Panc1 (cell line): ENCODE measurements at regions not wholly inside any gene's neighbourhood (a gene's known extent, or its start where the extent isn't known, plus 50 kb on each side); places are given as distances from the start of the nearest gene placed in this dataset.

ENCODE experiments used
- ATAC-seq: fragments of 200-7000 bp; cut with Tn5 transposase; 2 replicates; pipeline ENCODE4 v1.9.1; 2020; ENCODE audit warnings: mild to moderate bottlenecking, moderate library complexity
- BruUV-seq: library from RNA; stranded (reverse); fragments of 400-500 nt; replicated peaks from 2 replicates; lab custom pipeline; 2021; lab: Mats Ljungman, UMichigan
- CTCF ChIA-PET: fragments of 300-600 bp; sonication (Branson Sonifier 250); formaldehyde crosslinking; loops from one replicate; lab custom pipeline; 2022; ENCODE audit warnings: antibody characterized with exemption; lab: Charles Lee
- POLR2A ChIA-PET: fragments of 300-600 bp; sonication (Branson Sonifier 250); formaldehyde crosslinking; loops from one replicate; lab custom pipeline; 2022; ENCODE audit warnings: antibody characterized with exemption; lab: Charles Lee
- DNase-seq: peaks from one replicate; pipeline ENCODE4 v3.0.0-alpha.2; 2010; ENCODE audit warnings: low read depth, low spot score
- H3K27ac ChIP-seq: 2 replicates; pipeline ENCODE4 v1.5.1; 2011; ENCODE audit warnings: mild to moderate bottlenecking, low read length, inconsistent platforms
- H3K27me3 ChIP-seq: fragments of 200-500 bp; sonication (Bioruptor generic); 2 replicates; pipeline ENCODE4 v1.6.0; 2014; ENCODE audit warnings: low read length, inconsistent platforms; ENCODE audit not compliant: control insufficient read depth, insufficient read depth
- H3K36me3 ChIP-seq: fragments of 200-500 bp; sonication (Bioruptor generic); 2 replicates; pipeline ENCODE4 v1.5.1; 2014; ENCODE audit warnings: inconsistent platforms, mild to moderate bottlenecking, low read length, moderate library complexity; ENCODE audit not compliant: control insufficient read depth, insufficient read depth
- H3K4me1 ChIP-seq: 2 replicates; pipeline ENCODE4 v1.5.1; 2011; ENCODE audit warnings: inconsistent platforms, mild to moderate bottlenecking, low read length, moderate library complexity; ENCODE audit not compliant: control insufficient read depth, insufficient read depth
- H3K4me3 ChIP-seq, 2 experiments: 2 replicates each; pipeline ENCODE4 v1.5.1; 2011 to 2012; ENCODE audit warnings: low read depth in 2 of 2, low read length in 2 of 2, mild to moderate bottlenecking in 2 of 2, inconsistent platforms in 1 of 2, moderate library complexity in 1 of 2
- H3K9me3 ChIP-seq: fragments of 200-500 bp; sonication (Bioruptor generic); 2 replicates; pipeline ENCODE4 v1.5.1; 2014; ENCODE audit warnings: low read depth, mild to moderate bottlenecking, inconsistent platforms, low read length, moderate library complexity; ENCODE audit not compliant: control insufficient read depth, insufficient read depth
- CTCF ChIP-seq: fragments of 450-650 bp; IDR thresholded peaks from 2 replicates; pipeline ENCODE4 v1.5.1; 2017; ENCODE audit warnings: mild to moderate bottlenecking
- POLR2AphosphoS5 ChIP-seq: IDR thresholded peaks from 2 replicates; pipeline ENCODE4 v1.6.1; 2012; ENCODE audit warnings: mild to moderate bottlenecking, low read depth, low read length, moderate library complexity
- REST ChIP-seq, 2 experiments: IDR thresholded peaks; 2 replicates each; pipeline ENCODE4 v1.6.1; 2011 to 2012; ENCODE audit warnings: low read depth in 2 of 2, control low read depth in 1 of 2, low read length in 1 of 2, mild to moderate bottlenecking in 1 of 2, moderate library complexity in 1 of 2; ENCODE audit not compliant: insufficient read depth in 1 of 2
- SIN3A ChIP-seq: IDR thresholded peaks from 2 replicates; pipeline ENCODE4 v1.6.1; 2012; ENCODE audit warnings: low read depth, mild to moderate bottlenecking, low read length, moderate library complexity, borderline replicate concordance; ENCODE audit not compliant: insufficient read depth
- TCF7L2 ChIP-seq: IDR thresholded peaks from 2 replicates; pipeline ENCODE4 v1.6.1; 2011; ENCODE audit warnings: mild to moderate bottlenecking, low read depth, low read length, inconsistent platforms
- in situ Hi-C: cut with HindIII; loops from 2 replicates; pipeline ENCODE4 v1.10.0; 2016; ENCODE audit warnings: low sequenced_read_pairs, low pct_unique_long_range_greater_than_20kb
- intact Hi-C: fragments of 100-400 bp; cut with micrococcal nuclease; formaldehyde crosslinking; loops from one replicate; pipeline ENCODE4 v1.10.0; 2022; ENCODE audit not compliant: unreplicated experiment

GRCh38 chr4:124219389-124219788 is 493.1 kb downstream of the ANKRD50 start:
- in situ Hi-C loops: no loop called here
- no TSS peak for BruUV-seq
- Histone ChIP-seq H3K27me3 (no peaks in the 10 kb centered on the region), H3K9me3 (no peaks in the 10 kb centered on the region), H3K27ac (no peak overlapping the region), H3K36me3 (no peaks in the 10 kb centered on the region), H3K4me1 (no peaks in the 10 kb centered on the region), H3K4me3 (no peak overlapping the region)
- ChIA-PET POLR2A (no interaction called here), CTCF (no interaction called here)
- ATAC-seq (no peak), DNase-seq (no peak)
- intact Hi-C loops: no loop called here
- TF ChIP-seq SIN3A: no peak
- TF ChIP-seq CTCF: no peak
- no peak for TF ChIP-seq REST (IDR thresholded peaks at IDR 0.05; ENCODE audit: insufficient read depth in 1 of 2, low read depth in 2 of 2, low read length in 1 of 2)
- no peak for TF ChIP-seq POLR2AphosphoS5
- no peak for TF ChIP-seq TCF7L2

- no TSS peak for BruUV-seq
- no peak overlapping the region for H3K4me3 ChIP-seq
- ATAC-seq (no peak), DNase-seq (no peak)
- no peak for TF ChIP-seq CTCF
- TF ChIP-seq REST (IDR thresholded peaks at IDR 0.05; ENCODE audit: insufficient read depth in 1 of 2, low read depth in 2 of 2, low read length in 1 of 2): no peak
- no peak for TF ChIP-seq SIN3A
- no peak for TF ChIP-seq TCF7L2
- TF ChIP-seq POLR2AphosphoS5: no peak
- intact Hi-C loops (no loop called here), in situ Hi-C loops (no loop called here)
- ChIA-PET POLR2A (no interaction called here), CTCF (no interaction called here)
- H3K36me3 ChIP-seq: no peaks in the 10 kb centered on the region
- no peaks in the 10 kb centered on the region; the same call in 1 of the 2 replicates for H3K9me3 ChIP-seq
- no peaks in the 10 kb centered on the region for H3K4me1 ChIP-seq
- no peak overlapping the region for H3K27ac ChIP-seq
- H3K27me3 ChIP-seq: no peaks in the 10 kb centered on the region
Measured at GRCh38 chr4:124224256-124224655, 488.3 kb downstream of the ANKRD50 start.
